GM12874 (cell line): ENCODE measurements at regions not wholly inside any gene's neighbourhood (a gene's known extent, or its start where the extent isn't known, plus 50 kb on each side); places are given as distances from the start of the nearest gene placed in this dataset.

Experiments
- TF ChIP-seq, protein P1 (sequence below): IDR thresholded peaks from 2 replicates; pipeline ENCODE4 v1.5.1; 2011; ENCODE audit warnings: low read depth, mild to moderate bottlenecking, control low read depth, low read length, moderate library complexity; ENCODE audit not compliant: insufficient read depth

DNA sequence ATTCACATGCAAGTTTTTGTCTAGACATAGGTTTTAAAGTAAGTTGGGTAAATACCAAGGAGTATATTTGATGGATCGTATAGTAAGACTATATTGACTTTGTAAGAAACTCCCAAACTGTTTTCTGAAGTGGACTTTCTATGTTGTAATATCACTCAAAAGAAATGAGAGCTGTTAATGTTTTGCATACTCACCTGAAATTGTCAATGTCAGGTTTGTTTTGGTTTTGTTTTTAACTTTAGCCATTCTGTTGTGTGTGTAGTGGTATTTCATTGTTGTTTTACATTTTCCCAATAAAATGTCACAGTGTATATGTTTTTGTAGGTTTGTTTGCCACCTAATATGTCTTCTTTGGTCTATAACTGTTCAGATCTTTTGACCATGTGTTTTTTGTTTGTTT is 375.7 kb upstream of the CDH9 start:
- TF ChIP-seq, protein P1, sequence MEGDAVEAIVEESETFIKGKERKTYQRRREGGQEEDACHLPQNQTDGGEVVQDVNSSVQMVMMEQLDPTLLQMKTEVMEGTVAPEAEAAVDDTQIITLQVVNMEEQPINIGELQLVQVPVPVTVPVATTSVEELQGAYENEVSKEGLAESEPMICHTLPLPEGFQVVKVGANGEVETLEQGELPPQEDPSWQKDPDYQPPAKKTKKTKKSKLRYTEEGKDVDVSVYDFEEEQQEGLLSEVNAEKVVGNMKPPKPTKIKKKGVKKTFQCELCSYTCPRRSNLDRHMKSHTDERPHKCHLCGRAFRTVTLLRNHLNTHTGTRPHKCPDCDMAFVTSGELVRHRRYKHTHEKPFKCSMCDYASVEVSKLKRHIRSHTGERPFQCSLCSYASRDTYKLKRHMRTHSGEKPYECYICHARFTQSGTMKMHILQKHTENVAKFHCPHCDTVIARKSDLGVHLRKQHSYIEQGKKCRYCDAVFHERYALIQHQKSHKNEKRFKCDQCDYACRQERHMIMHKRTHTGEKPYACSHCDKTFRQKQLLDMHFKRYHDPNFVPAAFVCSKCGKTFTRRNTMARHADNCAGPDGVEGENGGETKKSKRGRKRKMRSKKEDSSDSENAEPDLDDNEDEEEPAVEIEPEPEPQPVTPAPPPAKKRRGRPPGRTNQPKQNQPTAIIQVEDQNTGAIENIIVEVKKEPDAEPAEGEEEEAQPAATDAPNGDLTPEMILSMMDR = no peak

DNA sequence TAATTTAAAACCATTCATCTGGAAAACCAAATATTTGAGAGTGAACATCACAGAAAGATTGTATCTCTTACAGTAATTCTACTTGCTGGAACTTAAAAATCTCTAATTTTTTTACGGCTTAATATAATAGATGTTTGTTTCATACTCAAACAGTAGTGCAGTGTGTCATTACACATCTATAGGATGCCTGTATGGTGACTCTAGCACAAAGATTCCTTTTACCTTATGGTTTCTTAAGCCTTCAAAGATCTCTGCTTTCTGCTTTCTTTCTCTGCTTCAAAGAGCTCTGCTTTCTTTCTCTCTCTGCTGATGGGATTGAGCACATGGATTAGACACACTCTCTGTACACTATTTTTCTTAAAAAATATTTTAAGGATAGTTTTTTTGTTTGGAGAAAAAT is 374.0 kb upstream of the CDH9 start:
- TF ChIP-seq, protein P1 = no peak

DNA sequence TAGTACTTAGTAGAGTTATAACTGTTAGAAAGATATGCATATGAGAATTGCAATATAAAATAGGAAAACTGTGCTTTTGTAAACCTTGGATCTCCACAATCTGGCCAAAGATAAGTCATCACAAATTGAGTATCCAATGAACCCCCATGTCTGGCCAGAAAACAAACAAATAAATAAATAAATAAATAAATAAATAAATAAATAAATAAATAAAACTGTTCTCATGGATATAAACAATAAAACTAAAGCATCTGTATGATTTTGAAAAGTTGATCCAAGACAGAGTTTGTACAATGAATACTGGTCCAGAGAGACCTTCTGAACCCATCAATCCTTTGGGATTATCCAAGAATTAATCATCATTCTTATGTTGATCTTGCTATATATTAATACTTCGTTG is 367.6 kb upstream of the CDH9 start:
- TF ChIP-seq, protein P1 = no peak

DNA sequence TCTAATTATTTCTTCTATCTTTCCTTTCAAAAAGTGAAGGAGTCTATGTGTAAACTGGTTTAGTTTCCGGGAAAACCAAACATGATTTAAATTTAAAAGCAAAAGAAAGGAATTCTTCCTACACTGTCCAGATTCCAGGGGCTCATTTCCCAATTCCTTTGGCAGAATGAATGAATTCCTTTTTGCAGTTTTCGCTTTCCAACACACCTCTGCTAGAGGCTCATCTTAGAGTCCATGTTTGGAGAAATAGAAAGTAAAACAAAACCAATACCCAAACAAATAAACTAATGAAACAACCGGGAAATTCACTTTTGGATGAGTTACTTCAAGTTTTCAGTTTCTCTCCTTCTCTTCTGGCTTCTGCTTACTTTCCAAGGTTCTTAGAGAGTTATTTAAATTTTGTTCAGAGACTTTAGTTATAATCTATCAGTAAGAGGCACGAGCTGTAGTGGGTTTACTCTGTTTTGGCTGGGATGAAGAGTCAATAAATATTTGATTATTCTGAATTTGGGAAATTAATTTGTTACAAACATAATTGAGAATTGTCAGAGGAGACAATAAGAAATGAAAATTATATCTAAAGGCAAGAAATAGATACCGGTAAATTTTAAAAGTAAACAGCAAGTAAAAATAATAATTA is 365.0 kb upstream of the CDH9 start:
- TF ChIP-seq, protein P1 = no peak

DNA sequence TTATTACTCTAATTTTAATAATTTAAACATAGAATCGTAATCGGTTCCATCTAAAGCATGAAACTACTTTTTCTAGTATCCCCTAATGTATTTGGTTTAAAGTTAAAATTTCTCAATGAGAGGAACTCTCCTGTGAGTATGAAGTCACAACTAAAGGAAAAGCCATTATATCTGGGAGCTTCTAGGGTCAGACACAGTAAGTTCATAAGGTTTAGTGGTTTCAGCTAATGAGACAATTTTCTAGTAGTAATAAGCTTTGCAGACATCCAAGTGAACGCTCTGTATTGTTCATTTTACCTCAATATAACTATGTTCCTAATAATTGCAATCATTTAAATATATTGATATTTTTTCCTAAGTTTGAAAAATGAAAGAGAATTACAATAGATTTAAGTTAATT is 364.4 kb upstream of the CDH9 start:
- TF ChIP-seq, protein P1 = no peak

DNA sequence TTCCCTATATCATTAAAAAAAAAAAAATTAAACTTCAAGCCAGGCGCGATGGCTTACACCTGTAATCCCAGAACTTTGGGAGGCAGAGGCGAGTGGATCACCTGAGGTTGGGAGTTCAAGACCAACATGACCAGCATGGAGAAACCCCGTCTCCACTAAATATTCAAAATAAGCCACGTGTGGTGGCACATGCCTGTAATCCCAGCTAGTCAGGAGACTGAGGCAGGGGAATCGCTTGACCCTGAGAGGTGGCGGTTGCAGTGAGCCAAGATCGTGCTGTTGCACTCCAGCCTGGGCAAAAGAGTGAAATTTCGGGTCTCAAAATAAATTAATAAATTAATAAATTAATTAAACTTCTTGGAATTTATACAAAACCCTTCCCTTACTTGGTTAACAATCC is 358.6 kb upstream of the CDH9 start:
- TF ChIP-seq, protein P1 = no peak

DNA sequence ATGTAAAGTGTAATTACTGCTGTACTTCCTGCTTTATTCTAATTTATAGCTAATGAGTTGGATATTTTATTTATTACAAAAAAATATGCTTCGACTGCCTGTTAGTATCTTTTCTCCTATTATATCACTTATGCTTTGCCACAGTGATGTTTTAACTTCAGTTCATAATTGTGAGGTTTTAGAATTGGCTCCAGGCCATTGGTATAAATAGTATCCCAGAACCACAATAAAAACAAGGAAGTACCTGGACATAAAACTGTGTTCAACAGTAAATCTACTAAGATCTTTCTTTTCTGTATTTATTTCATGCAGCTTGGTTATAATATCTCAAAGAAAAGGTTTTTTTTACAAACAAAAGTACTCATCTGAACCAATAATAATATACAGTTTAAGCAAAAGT is 354.3 kb upstream of the CDH9 start:
- TF ChIP-seq, protein P1 = no peak
